ENCODE measurements at regions not wholly inside any gene's neighbourhood (a gene's known extent, or its start where the extent isn't known, plus 50 kb on each side); places are given as distances from the start of the nearest gene placed in this dataset.

DNA sequence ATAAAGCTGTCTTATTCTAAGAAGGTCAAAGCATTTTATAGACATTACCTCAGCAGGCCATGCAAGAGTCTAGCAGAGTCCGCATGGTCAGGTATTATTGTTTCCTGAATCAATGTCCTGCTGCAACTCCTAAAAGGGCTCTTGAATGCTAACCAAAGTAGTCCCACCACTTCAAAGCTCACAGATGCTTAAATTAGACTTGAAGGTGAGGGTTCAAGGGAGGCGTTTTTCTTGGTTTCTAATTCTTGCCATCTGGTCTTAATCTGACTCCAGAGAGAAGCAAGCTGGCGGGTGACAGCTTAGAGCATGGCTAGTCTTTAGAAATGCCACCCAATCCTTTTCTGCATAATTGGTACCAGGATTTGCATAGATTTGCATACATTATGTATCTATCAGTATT lies 226.3 kb downstream of the MREG start:
- no peak overlapping the region for H3K18ac ChIP-seq (ENCODE audit: extremely low read depth, low read length)
- no peak overlapping the region for H3K9ac ChIP-seq (replicated peaks in 1 of 4; ENCODE audit: extremely low read depth in 1 of 4, low read depth in 3 of 4, low read length in 3 of 4)
- no peaks in the 10 kb centered on the region for H3K79me1 ChIP-seq (ENCODE audit: low read depth, low read length)
- H3K9me3 ChIP-seq (ENCODE audit: insufficient read depth in 2 of 2, low read depth in 1 of 2, low read length in 1 of 2) = no peaks in the 10 kb centered on the region
- no peak overlapping the region for H4K8ac ChIP-seq (ENCODE audit: extremely low read depth, insufficient read depth, low read length)
- no peak overlapping the region for H2BK120ac ChIP-seq (replicated peaks; ENCODE audit: low read depth, low read length)
- H2BK20ac ChIP-seq (ENCODE audit: low read length) = no peak overlapping the region
- ChIA-PET CTCF (ENCODE audit: partially characterized antibody) (interaction anchor here (0.6 to 2.4 kb wide), 10 partner anchors 8 to 1014 kb away, joined by 3 to 17 read pairs (median 3); no protein-coding TSS in a partner anchor), POLR2A (ENCODE audit: partially characterized antibody) (no interaction called here)
- no peak overlapping the region for H3K4me3 ChIP-seq (ENCODE audit: extremely low read depth in 1 of 4, insufficient read depth in 2 of 4, low read depth in 3 of 4, low read length in 4 of 4)
- no peak overlapping the region for H4K5ac ChIP-seq (ENCODE audit: insufficient read length, low read depth, low read length)
- H3K4ac ChIP-seq (replicated peaks; ENCODE audit: insufficient read length, low read depth, low read length) = no peak overlapping the region
- H3K36me3 ChIP-seq (ENCODE audit: control insufficient read depth in 2 of 4, insufficient read depth in 4 of 4, low read length in 3 of 4) = no peaks in the 10 kb centered on the region
- no peak overlapping the region for H3K4me2 ChIP-seq (ENCODE audit: insufficient read depth in 1 of 2, low read depth in 2 of 2, low read length in 2 of 2)
- no peaks in the 10 kb centered on the region for H3K27me3 ChIP-seq (replicated peaks in 1 of 4; ENCODE audit: control insufficient read depth in 3 of 4, extremely low read depth in 1 of 4, insufficient read depth in 3 of 4, low read length in 3 of 4)
- H3K23me2 ChIP-seq (ENCODE audit: low read depth, low read length) = no peaks in the 10 kb centered on the region; the same call in 1 of the 2 replicates
- DNase-seq (ENCODE audit: low read depth in 1 of 2, low spot score in 2 of 2) (no peak), FAIRE-seq (no peak)
- H3K79me2 ChIP-seq (ENCODE audit: control insufficient read depth in 1 of 2, insufficient read depth in 2 of 2, low read length in 2 of 2) = no peaks in the 10 kb centered on the region
- no peak overlapping the region for H3K14ac ChIP-seq (ENCODE audit: insufficient read length)
- no peak overlapping the region for H2AK5ac ChIP-seq (ENCODE audit: low read depth, low read length)
- no peak overlapping the region for H3K23ac ChIP-seq (ENCODE audit: insufficient read length)
- H3K4me1 ChIP-seq (replicated peaks in 1 of 4; ENCODE audit: control insufficient read depth in 3 of 4, insufficient read depth in 4 of 4, low read length in 3 of 4) = no peaks in the 10 kb centered on the region; a peak in 1 of 7 replicates
- no peak overlapping the region for H2AFZ ChIP-seq (ENCODE audit: low read length)
- H4K20me1 ChIP-seq (replicated peaks in 1 of 2; ENCODE audit: control insufficient read depth in 1 of 2, insufficient read depth in 2 of 2, low read length in 2 of 2) = no peaks in the 10 kb centered on the region
- no peak overlapping the region for H3K56ac ChIP-seq (replicated peaks; ENCODE audit: insufficient read length, low read depth, low read length)
- H2BK5ac ChIP-seq (ENCODE audit: low read depth, low read length) = no peak overlapping the region
- 86% methylated on average over 3 of the region's 3 CpGs; no CpG with 5 or more reads in 1 of the 2 experiments for WGBS, 2 experiments (ENCODE audit: extremely low coverage in 1 of 2, insufficient coverage in 1 of 2, insufficient read length in 1 of 2, insufficient replicate concordance in 2 of 2, low coverage in 1 of 2, low lambda C conversion rate in 2 of 2, missing lambda C conversion rate in 1 of 2)
- H4K91ac ChIP-seq (replicated peaks; ENCODE audit: insufficient read length, low read length) = no peak overlapping the region
- H3K27ac ChIP-seq (ENCODE audit: low read depth, low read length) = no peak overlapping the region
- no peak overlapping the region for H2BK12ac ChIP-seq (ENCODE audit: low read depth, low read length)
- no peak overlapping the region for H2BK15ac ChIP-seq (ENCODE audit: low read length)
- no peak for TF ChIP-seq BACH1 (IDR thresholded peaks at IDR 0.05; ENCODE audit: low read length)
- no peak for TF ChIP-seq RBBP5 (IDR thresholded peaks at IDR 0.05; ENCODE audit: borderline replicate concordance, low read depth, low read length)
- TF ChIP-seq SIX5 (IDR thresholded peaks at IDR 0.05; ENCODE audit: low read depth, low read length) = no peak
- TF ChIP-seq RNF2 (IDR thresholded peaks at IDR 0.05; ENCODE audit: borderline replicate concordance, low read depth, low read length, missing control alignments, poor library complexity, severe bottlenecking) = no peak
- no peak for TF ChIP-seq POLR2AphosphoS5 (IDR thresholded peaks at IDR 0.05; ENCODE audit: low read depth, low read length)
- TF ChIP-seq SP2 (IDR thresholded peaks at IDR 0.05; ENCODE audit: low read length) = no peak
- TF ChIP-seq BRCA1 (IDR thresholded peaks at IDR 0.05; ENCODE audit: low read depth, low read length) = no peak
- TF ChIP-seq POU5F1 (IDR thresholded peaks at IDR 0.05; ENCODE audit: low read depth, low read length) = no peak
- TF ChIP-seq, protein P1, sequence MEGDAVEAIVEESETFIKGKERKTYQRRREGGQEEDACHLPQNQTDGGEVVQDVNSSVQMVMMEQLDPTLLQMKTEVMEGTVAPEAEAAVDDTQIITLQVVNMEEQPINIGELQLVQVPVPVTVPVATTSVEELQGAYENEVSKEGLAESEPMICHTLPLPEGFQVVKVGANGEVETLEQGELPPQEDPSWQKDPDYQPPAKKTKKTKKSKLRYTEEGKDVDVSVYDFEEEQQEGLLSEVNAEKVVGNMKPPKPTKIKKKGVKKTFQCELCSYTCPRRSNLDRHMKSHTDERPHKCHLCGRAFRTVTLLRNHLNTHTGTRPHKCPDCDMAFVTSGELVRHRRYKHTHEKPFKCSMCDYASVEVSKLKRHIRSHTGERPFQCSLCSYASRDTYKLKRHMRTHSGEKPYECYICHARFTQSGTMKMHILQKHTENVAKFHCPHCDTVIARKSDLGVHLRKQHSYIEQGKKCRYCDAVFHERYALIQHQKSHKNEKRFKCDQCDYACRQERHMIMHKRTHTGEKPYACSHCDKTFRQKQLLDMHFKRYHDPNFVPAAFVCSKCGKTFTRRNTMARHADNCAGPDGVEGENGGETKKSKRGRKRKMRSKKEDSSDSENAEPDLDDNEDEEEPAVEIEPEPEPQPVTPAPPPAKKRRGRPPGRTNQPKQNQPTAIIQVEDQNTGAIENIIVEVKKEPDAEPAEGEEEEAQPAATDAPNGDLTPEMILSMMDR (IDR thresholded peaks at IDR 0.05; ENCODE audit: control extremely low read depth in 1 of 3, insufficient read depth in 1 of 3, low read depth in 1 of 3, low read length in 3 of 3) = no peak
- TF ChIP-seq GABPA (IDR thresholded peaks at IDR 0.05; ENCODE audit: borderline replicate concordance, insufficient read depth, low read length) = no peak
- no peak for TF ChIP-seq CTBP2 (IDR thresholded peaks at IDR 0.05; ENCODE audit: borderline replicate concordance, insufficient read depth, insufficient read length, low read length)
- TF ChIP-seq SAP30 (IDR thresholded peaks at IDR 0.05; ENCODE audit: insufficient read depth, insufficient replicate concordance, low read length) = no peak

Data from H1 (cell line).